PFSK-1 (cell line): ENCODE measurements at regions not wholly inside any gene's neighbourhood (a gene's known extent, or its start where the extent isn't known, plus 50 kb on each side); places are given as distances from the start of the nearest gene placed in this dataset.

ENCODE experiments used
- FOXP2 ChIP-seq: optimal IDR thresholded peaks from 2 replicates; pipeline ENCODE3; 2011; ENCODE audit warnings: borderline replicate concordance, control low read depth, inconsistent platforms; ENCODE audit not compliant: insufficient read depth; ENCODE audit errors: extremely low read length, extremely low read depth
- POLR2AphosphoS5 ChIP-seq: IDR thresholded peaks from 2 replicates; pipeline ENCODE4 v1.6.1; 2012; ENCODE audit warnings: low read depth, mild to moderate bottlenecking, control low read depth, low read length, moderate library complexity
- REST ChIP-seq, 2 experiments: IDR thresholded peaks; 2 replicates each; pipeline versions ENCODE4 v1.6.1 to v1.8.0; 2011 to 2012; ENCODE audit warnings: low read depth in 2 of 2, low read length in 2 of 2, control low read depth in 1 of 2, inconsistent platforms in 1 of 2, mild to moderate bottlenecking in 1 of 2, moderate library complexity in 1 of 2; ENCODE audit not compliant: insufficient read depth in 1 of 2
- SIN3A ChIP-seq: IDR thresholded peaks from 2 replicates; pipeline ENCODE4 v1.6.1; 2012; ENCODE audit warnings: mild to moderate bottlenecking, low read length, moderate library complexity, borderline replicate concordance; ENCODE audit not compliant: insufficient read depth
- TAF1 ChIP-seq: IDR thresholded peaks from 2 replicates; pipeline ENCODE4 v1.6.1; 2012; ENCODE audit warnings: low read length, control low read depth, borderline replicate concordance; ENCODE audit not compliant: insufficient read depth

GRCh38 chr7:42834676-42835075, 77.2 kb downstream of the C7orf25 start:
- TF ChIP-seq POLR2AphosphoS5 (no peak), REST (IDR thresholded peaks at IDR 0.05; ENCODE audit: insufficient read depth in 1 of 2, low read depth in 2 of 2, low read length in 2 of 2) (no peak), FOXP2 (no peak), SIN3A (no peak), TAF1 (no peak)

GRCh38 chr7:42833411-42833810, 78.5 kb downstream of the C7orf25 start:
- no peak for TF ChIP-seq REST (IDR thresholded peaks at IDR 0.05; ENCODE audit: insufficient read depth in 1 of 2, low read depth in 2 of 2, low read length in 2 of 2)
- TF ChIP-seq FOXP2: no peak
- no peak for TF ChIP-seq POLR2AphosphoS5
- TF ChIP-seq SIN3A: no peak
- no peak for TF ChIP-seq TAF1

GRCh38 chr7:42832667-42833066, 79.2 kb downstream of the C7orf25 start:
- TF ChIP-seq TAF1 (no peak), FOXP2 (no peak), SIN3A (no peak), REST (IDR thresholded peaks at IDR 0.05; ENCODE audit: insufficient read depth in 1 of 2, low read depth in 2 of 2, low read length in 2 of 2) (no peak), POLR2AphosphoS5 (no peak)

GRCh38 chr7:42831718-42832522, 80.0 kb downstream of the C7orf25 start:
- no peak for TF ChIP-seq TAF1
- no peak for TF ChIP-seq SIN3A
- TF ChIP-seq FOXP2: no peak
- TF ChIP-seq REST (IDR thresholded peaks at IDR 0.05; ENCODE audit: insufficient read depth in 1 of 2, low read depth in 2 of 2, low read length in 2 of 2): no peak
- TF ChIP-seq POLR2AphosphoS5: no peak
